Loucy (cell line): ENCODE measurements at regions not wholly inside any gene's neighbourhood (a gene's known extent, or its start where the extent isn't known, plus 50 kb on each side); places are given as distances from the start of the nearest gene placed in this dataset.

Experiments used
- CTCF ChIP-seq: fragments of 200-600 bp; sonication (generic); conservative IDR thresholded peaks from 2 replicates; pipeline ENCODE4 v1.5.1; 2014; ENCODE audit warnings: mild to moderate bottlenecking, antibody characterized with exemption, low read length
- EZH2phosphoT487 ChIP-seq: fragments of 200-600 bp; IDR thresholded peaks from 2 replicates; pipeline ENCODE4 v1.6.1; 2018; ENCODE audit warnings: antibody characterized with exemption, mild to moderate bottlenecking, moderate library complexity, borderline replicate concordance

GRCh38 chr4:156191044-156191781 is 237.5 kb upstream of the CTSO start:
- TF ChIP-seq CTCF, result no peak
- TF ChIP-seq EZH2phosphoT487, result no peak
